ENCODE measurements at regions not wholly inside any gene's neighbourhood (a gene's known extent, or its start where the extent isn't known, plus 50 kb on each side); places are given as distances from the start of the nearest gene placed in this dataset.

GRCh38 chr18:46412916-46413315 is 244.1 kb downstream of the LOXHD1 start:
- ATAC-seq (no peak), DNase-seq (ENCODE audit: low read depth, low spot score) (no peak)
- POLR2A ChIA-PET, result no interaction called here
- TF ChIP-seq, protein P1, sequence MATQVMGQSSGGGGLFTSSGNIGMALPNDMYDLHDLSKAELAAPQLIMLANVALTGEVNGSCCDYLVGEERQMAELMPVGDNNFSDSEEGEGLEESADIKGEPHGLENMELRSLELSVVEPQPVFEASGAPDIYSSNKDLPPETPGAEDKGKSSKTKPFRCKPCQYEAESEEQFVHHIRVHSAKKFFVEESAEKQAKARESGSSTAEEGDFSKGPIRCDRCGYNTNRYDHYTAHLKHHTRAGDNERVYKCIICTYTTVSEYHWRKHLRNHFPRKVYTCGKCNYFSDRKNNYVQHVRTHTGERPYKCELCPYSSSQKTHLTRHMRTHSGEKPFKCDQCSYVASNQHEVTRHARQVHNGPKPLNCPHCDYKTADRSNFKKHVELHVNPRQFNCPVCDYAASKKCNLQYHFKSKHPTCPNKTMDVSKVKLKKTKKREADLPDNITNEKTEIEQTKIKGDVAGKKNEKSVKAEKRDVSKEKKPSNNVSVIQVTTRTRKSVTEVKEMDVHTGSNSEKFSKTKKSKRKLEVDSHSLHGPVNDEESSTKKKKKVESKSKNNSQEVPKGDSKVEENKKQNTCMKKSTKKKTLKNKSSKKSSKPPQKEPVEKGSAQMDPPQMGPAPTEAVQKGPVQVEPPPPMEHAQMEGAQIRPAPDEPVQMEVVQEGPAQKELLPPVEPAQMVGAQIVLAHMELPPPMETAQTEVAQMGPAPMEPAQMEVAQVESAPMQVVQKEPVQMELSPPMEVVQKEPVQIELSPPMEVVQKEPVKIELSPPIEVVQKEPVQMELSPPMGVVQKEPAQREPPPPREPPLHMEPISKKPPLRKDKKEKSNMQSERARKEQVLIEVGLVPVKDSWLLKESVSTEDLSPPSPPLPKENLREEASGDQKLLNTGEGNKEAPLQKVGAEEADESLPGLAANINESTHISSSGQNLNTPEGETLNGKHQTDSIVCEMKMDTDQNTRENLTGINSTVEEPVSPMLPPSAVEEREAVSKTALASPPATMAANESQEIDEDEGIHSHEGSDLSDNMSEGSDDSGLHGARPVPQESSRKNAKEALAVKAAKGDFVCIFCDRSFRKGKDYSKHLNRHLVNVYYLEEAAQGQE (IDR thresholded peaks at IDR 0.05; ENCODE audit: insufficient read depth in 1 of 2, low read depth in 2 of 2, low read length in 1 of 2), result no peak
- TF ChIP-seq SIN3A (IDR thresholded peaks at IDR 0.05; ENCODE audit: borderline replicate concordance, insufficient read depth, low read depth, low read length) (no peak), CTCF (IDR thresholded peaks at IDR 0.05) (no peak), POLR2AphosphoS5 (IDR thresholded peaks at IDR 0.05; ENCODE audit: low read depth, low read length) (no peak), TCF7L2 (IDR thresholded peaks at IDR 0.05; ENCODE audit: low read depth, low read length) (no peak)
- Histone ChIP-seq H3K27me3 (ENCODE audit: control insufficient read depth, insufficient read depth, low read length) (no peaks in the 10 kb centered on the region), H3K4me1 (ENCODE audit: control insufficient read depth, insufficient read depth, low read length) (peaks cover 2% of the 10 kb centered on the region), H3K27ac (ENCODE audit: low read length) (no peak overlapping the region), H3K9me3 (ENCODE audit: control insufficient read depth, insufficient read depth, low read depth, low read length) (no peaks in the 10 kb centered on the region), H3K4me3 (ENCODE audit: low read depth in 2 of 2, low read length in 2 of 2) (no peak overlapping the region), H3K36me3 (ENCODE audit: control insufficient read depth, insufficient read depth, low read length) (no peaks in the 10 kb centered on the region)
- intact Hi-C loops (cut with micrococcal nuclease; ENCODE audit: unreplicated experiment), result no loop called here
- in situ Hi-C loops (cut with HindIII; ENCODE audit: low pct_unique_long_range_greater_than_20kb, low sequenced_read_pairs), result no loop called here
- BruUV-seq (replicated peaks), result no TSS peak
- CTCF ChIA-PET, result no interaction called here

- intact Hi-C loops (cut with micrococcal nuclease; ENCODE audit: unreplicated experiment) (no loop called here), in situ Hi-C loops (cut with HindIII; ENCODE audit: low pct_unique_long_range_greater_than_20kb, low sequenced_read_pairs) (no loop called here)
- Histone ChIP-seq H3K27ac (ENCODE audit: low read length) (no peak overlapping the region), H3K36me3 (ENCODE audit: control insufficient read depth, insufficient read depth, low read length) (no peaks in the 10 kb centered on the region), H3K4me1 (ENCODE audit: control insufficient read depth, insufficient read depth, low read length) (peaks cover 2% of the 10 kb centered on the region), H3K9me3 (ENCODE audit: control insufficient read depth, insufficient read depth, low read depth, low read length) (no peaks in the 10 kb centered on the region), H3K27me3 (ENCODE audit: control insufficient read depth, insufficient read depth, low read length) (no peaks in the 10 kb centered on the region), H3K4me3 (ENCODE audit: low read depth in 2 of 2, low read length in 2 of 2) (no peak overlapping the region)
- ChIA-PET POLR2A (no interaction called here), CTCF (no interaction called here)
- no TSS peak for BruUV-seq (replicated peaks)
- TF ChIP-seq POLR2AphosphoS5 (IDR thresholded peaks at IDR 0.05; ENCODE audit: low read depth, low read length), result no peak
- TF ChIP-seq SIN3A (IDR thresholded peaks at IDR 0.05; ENCODE audit: borderline replicate concordance, insufficient read depth, low read depth, low read length), result no peak
- TF ChIP-seq TCF7L2 (IDR thresholded peaks at IDR 0.05; ENCODE audit: low read depth, low read length), result no peak
- DNase-seq (ENCODE audit: low read depth, low spot score) (no peak), ATAC-seq (no peak)
Observed at GRCh38 chr18:46413684-46414083, 243.3 kb downstream of the LOXHD1 start.

DNA sequence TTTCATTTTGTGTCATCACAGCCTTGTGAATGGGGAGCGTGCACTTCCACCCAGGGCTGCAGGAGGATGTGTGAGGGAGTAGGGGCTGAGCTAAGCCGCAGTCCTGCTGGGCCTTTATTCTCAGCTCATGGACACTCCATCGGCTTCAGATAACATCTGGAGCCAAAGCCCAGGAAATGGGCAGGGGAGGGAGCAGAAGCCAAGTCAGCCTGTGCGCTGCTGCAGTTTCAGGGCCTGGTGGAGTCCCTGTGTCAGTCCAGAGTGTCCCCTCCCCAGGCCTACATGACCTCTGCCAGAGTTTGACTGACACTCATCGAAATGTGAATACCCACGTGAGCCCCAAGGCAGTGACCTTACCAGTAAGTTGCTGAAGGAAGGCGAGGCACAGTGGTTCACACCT is 242.2 kb downstream of the LOXHD1 start:
- intact Hi-C loops (cut with micrococcal nuclease; ENCODE audit: unreplicated experiment) (no loop called here), in situ Hi-C loops (cut with HindIII; ENCODE audit: low pct_unique_long_range_greater_than_20kb, low sequenced_read_pairs) (no loop called here)
- Histone ChIP-seq H3K4me1 (ENCODE audit: control insufficient read depth, insufficient read depth, low read length) (peaks cover 2% of the 10 kb centered on the region), H3K27ac (ENCODE audit: low read length) (no peak overlapping the region), H3K27me3 (ENCODE audit: control insufficient read depth, insufficient read depth, low read length) (no peaks in the 10 kb centered on the region), H3K36me3 (ENCODE audit: control insufficient read depth, insufficient read depth, low read length) (no peaks in the 10 kb centered on the region), H3K4me3 (ENCODE audit: low read depth in 2 of 2, low read length in 2 of 2) (no peak overlapping the region), H3K9me3 (ENCODE audit: control insufficient read depth, insufficient read depth, low read depth, low read length) (no peaks in the 10 kb centered on the region)
- no peak for DNase-seq (ENCODE audit: low read depth, low spot score)
- POLR2A ChIA-PET, result no interaction called here
- no TSS peak for BruUV-seq (replicated peaks)
- ATAC-seq, result no peak
- TF ChIP-seq SIN3A (IDR thresholded peaks at IDR 0.05; ENCODE audit: borderline replicate concordance, insufficient read depth, low read depth, low read length) (no peak), TCF7L2 (IDR thresholded peaks at IDR 0.05; ENCODE audit: low read depth, low read length) (no peak), CTCF (IDR thresholded peaks at IDR 0.05) (no peak), POLR2AphosphoS5 (IDR thresholded peaks at IDR 0.05; ENCODE audit: low read depth, low read length) (no peak)
- TF ChIP-seq, protein P1 (IDR thresholded peaks at IDR 0.05; ENCODE audit: insufficient read depth in 1 of 2, low read depth in 2 of 2, low read length in 1 of 2), result no peak
- CTCF ChIA-PET, result no interaction called here

Measured in Panc1 (cell line).